ENCODE measurements at regions not wholly inside any gene's neighbourhood (a gene's known extent, or its start where the extent isn't known, plus 50 kb on each side); places are given as distances from the start of the nearest gene placed in this dataset.
A peak's percentile ranks its signal among the peaks of the same experiment; 100 is the strongest.

DNA sequence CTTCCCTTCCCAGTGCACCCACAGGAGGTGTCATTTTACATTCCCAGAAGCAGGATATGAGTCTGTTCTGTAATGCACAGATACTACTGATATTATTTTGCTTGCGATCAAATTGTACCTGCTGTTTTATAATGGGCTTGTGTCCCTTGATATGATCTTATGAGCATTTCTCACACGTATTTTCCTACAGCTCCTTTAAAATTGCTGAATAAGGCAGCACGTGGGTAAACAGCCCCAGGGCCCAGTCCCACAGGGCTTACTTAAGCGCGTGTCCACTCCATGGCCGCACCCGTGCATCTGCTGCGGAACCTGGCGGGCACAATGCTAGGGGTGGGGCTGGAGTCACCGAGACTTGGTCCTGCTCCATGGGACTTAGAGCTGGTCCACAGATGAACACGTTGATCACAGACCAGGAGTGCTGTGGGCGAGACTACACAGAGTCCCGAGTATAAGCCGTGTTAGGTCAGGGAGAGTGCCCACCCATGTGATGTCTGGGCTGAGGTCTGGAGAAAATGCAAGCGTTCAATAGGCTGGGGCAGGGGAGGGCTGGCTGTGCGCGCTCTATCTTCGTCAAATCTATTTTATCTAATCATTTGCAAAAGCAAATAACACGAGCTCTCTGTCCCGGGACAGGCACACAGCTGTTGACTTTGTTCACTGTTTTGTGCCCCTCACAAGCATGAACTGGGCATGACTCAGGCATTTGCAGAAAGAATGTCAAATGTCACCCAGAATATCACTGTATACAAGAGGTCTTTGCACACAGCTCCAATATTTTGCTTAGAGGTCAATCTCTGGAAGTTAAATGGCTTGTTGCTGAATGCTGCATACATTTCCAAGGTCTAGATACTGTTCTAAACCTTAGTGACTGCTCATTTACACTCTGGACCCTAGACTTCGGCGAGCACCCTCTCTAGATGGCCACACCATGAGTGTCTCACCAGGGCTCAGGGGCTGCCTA is 119.3 kb downstream of the CRYAA start:
- no peaks in the 10 kb centered on the region for H3K4me1 ChIP-seq
- DNase-seq (no peak), ATAC-seq (peak in 1 of 2 donors; percentile 33)
- H3K9me3 ChIP-seq = no peaks in the 10 kb centered on the region
- in situ Hi-C loops (cut with MboI; ENCODE audit: low sequenced_read_pairs in 4 of 4) (no loop called here), intact Hi-C loops (cut with DNase I; ENCODE audit: low total_unique reads) (no loop called here)
- H3K4me3 ChIP-seq = no peak overlapping the region
- peaks cover 0 to 2% (median 0%) of the 10 kb centered on the region in 3 donors for H3K27me3 ChIP-seq
- H3K27ac ChIP-seq = no peak overlapping the region
- no peak for TF ChIP-seq POLR2A (IDR thresholded peaks at IDR 0.05)
- TF ChIP-seq, protein P1, sequence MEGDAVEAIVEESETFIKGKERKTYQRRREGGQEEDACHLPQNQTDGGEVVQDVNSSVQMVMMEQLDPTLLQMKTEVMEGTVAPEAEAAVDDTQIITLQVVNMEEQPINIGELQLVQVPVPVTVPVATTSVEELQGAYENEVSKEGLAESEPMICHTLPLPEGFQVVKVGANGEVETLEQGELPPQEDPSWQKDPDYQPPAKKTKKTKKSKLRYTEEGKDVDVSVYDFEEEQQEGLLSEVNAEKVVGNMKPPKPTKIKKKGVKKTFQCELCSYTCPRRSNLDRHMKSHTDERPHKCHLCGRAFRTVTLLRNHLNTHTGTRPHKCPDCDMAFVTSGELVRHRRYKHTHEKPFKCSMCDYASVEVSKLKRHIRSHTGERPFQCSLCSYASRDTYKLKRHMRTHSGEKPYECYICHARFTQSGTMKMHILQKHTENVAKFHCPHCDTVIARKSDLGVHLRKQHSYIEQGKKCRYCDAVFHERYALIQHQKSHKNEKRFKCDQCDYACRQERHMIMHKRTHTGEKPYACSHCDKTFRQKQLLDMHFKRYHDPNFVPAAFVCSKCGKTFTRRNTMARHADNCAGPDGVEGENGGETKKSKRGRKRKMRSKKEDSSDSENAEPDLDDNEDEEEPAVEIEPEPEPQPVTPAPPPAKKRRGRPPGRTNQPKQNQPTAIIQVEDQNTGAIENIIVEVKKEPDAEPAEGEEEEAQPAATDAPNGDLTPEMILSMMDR (IDR thresholded peaks at IDR 0.05 in 4 of 5, conservative IDR thresholded peaks at IDR 0.05 in 1 of 5) = no peak
- no peaks in the 10 kb centered on the region for H3K36me3 ChIP-seq

- TF ChIP-seq, protein P1 (IDR thresholded peaks at IDR 0.05 in 4 of 5, conservative IDR thresholded peaks at IDR 0.05 in 1 of 5) = no peak
- TF ChIP-seq POLR2A (IDR thresholded peaks at IDR 0.05) = no peak
- intact Hi-C loops (cut with DNase I; ENCODE audit: low total_unique reads) (no loop called here), in situ Hi-C loops (cut with MboI; ENCODE audit: low sequenced_read_pairs in 4 of 4) (no loop called here)
- H3K27ac ChIP-seq = no peak overlapping the region
- no peaks in the 10 kb centered on the region for H3K36me3 ChIP-seq
- no peaks in the 10 kb centered on the region for H3K9me3 ChIP-seq
- ATAC-seq (no peak), DNase-seq (no peak)
- H3K27me3 ChIP-seq = peaks cover 0 to 2% (median 0%) of the 10 kb centered on the region in 3 donors
- H3K4me1 ChIP-seq = no peaks in the 10 kb centered on the region
- no peak overlapping the region for H3K4me3 ChIP-seq
Observed at GRCh38 chr21:43287111-43287760, 118.4 kb downstream of the CRYAA start.

- Histone ChIP-seq H3K27ac (no peak overlapping the region), H3K9me3 (no peaks in the 10 kb centered on the region), H3K4me3 (no peak overlapping the region), H3K27me3 (peaks cover 0 to 2% (median 0%) of the 10 kb centered on the region in 3 donors), H3K36me3 (no peaks in the 10 kb centered on the region), H3K4me1 (no peaks in the 10 kb centered on the region)
- DNase-seq (no peak), ATAC-seq (no peak)
- TF ChIP-seq POLR2A (IDR thresholded peaks at IDR 0.05) = no peak
- TF ChIP-seq, protein P1 (IDR thresholded peaks at IDR 0.05 in 4 of 5, conservative IDR thresholded peaks at IDR 0.05 in 1 of 5) = no peak
- in situ Hi-C loops (cut with MboI; ENCODE audit: low sequenced_read_pairs in 4 of 4) = no loop called here
- intact Hi-C loops (cut with DNase I; ENCODE audit: low total_unique reads) = no loop called here
Observed at GRCh38 chr21:43286196-43286595, 117.4 kb downstream of the CRYAA start.

DNA sequence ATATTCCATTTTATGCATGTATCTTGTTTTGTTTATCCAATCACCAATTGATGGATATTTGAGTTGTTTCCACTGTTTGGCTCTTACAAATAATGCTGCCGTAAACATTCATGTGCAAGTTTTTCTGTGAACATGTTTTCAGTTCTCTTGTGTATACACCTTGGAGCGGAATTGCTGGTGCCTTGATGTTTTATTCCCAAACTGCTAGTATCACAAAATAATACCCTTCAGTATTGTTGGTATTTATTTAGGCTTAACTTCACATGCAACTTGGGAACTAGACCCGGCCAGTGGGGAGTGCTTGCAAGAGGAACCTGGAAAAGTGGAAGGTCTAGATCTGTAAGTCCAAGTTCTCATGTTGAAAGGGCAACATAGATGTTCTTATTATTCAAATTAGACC is 115.9 kb downstream of the CRYAA start:
- no peak overlapping the region for H3K27ac ChIP-seq

More for the DNA sequence above, 115.9 kb downstream of the CRYAA start:
- Histone ChIP-seq H3K4me3 (no peak overlapping the region), H3K27me3 (peaks cover 0 to 2% (median 0%) of the 10 kb centered on the region in 3 donors), H3K9me3 (no peaks in the 10 kb centered on the region), H3K36me3 (no peaks in the 10 kb centered on the region), H3K4me1 (no peaks in the 10 kb centered on the region)
- TF ChIP-seq, protein P1 (IDR thresholded peaks at IDR 0.05 in 4 of 5, conservative IDR thresholded peaks at IDR 0.05 in 1 of 5) = no peak
- no peak for TF ChIP-seq POLR2A (IDR thresholded peaks at IDR 0.05)
- DNase-seq (no peak), ATAC-seq (no peak)
- in situ Hi-C loops (cut with MboI; ENCODE audit: low sequenced_read_pairs in 4 of 4) (no loop called here), intact Hi-C loops (cut with DNase I; ENCODE audit: low total_unique reads) (no loop called here)

All from gastrocnemius medialis (tissue), 4 donors.